ENCODE measurements at regions not wholly inside any gene's neighbourhood (a gene's known extent, or its start where the extent isn't known, plus 50 kb on each side); places are given as distances from the start of the nearest gene placed in this dataset.

DNA sequence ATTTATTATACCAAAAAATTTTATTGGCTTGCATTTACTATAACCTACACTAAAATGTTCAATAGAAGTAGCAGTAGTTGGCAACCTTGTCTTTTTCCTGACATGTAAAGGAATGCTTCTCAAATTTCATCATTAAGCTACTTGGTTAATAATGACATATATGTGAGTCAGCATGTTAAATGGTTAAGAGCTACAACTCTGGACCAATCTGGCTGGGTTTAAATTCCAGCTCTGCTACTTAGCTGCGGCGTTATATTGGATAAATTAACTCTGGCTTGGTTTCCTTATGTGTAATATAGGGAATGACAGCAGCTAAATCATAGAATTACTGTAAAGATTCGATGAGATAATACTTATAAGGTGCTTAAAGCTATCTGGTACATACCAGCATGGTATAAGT is 53.7 kb upstream of the OTOGL start:
- Histone ChIP-seq H3K4me3 (ENCODE audit: insufficient read depth, low read length) (no peak overlapping the region), H3K4me1 (ENCODE audit: insufficient read depth, low read length) (peaks cover 39% of the 10 kb centered on the region), H4K20me1 (ENCODE audit: insufficient read depth, low read length) (no peaks in the 10 kb centered on the region), H2AFZ (ENCODE audit: low read length) (no peak overlapping the region), H3K9me3 (ENCODE audit: low read depth, low read length) (no peaks in the 10 kb centered on the region), H3K36me3 (ENCODE audit: insufficient read depth, low read length) (no peaks in the 10 kb centered on the region), H3K79me2 (ENCODE audit: insufficient read depth, low read length) (no peaks in the 10 kb centered on the region), H3K27me3 (ENCODE audit: insufficient read depth, low read length) (no peaks in the 10 kb centered on the region), H3K27ac (ENCODE audit: low read depth, low read length) (peak overlapping the region; percentile 74), H3K4me2 (ENCODE audit: insufficient read depth, low read length) (peak overlapping the region; percentile 74)
- DNase-seq (ENCODE audit: insufficient read length, low spot score, missing footprints) = peak; percentile 43
- TF ChIP-seq, protein P1, sequence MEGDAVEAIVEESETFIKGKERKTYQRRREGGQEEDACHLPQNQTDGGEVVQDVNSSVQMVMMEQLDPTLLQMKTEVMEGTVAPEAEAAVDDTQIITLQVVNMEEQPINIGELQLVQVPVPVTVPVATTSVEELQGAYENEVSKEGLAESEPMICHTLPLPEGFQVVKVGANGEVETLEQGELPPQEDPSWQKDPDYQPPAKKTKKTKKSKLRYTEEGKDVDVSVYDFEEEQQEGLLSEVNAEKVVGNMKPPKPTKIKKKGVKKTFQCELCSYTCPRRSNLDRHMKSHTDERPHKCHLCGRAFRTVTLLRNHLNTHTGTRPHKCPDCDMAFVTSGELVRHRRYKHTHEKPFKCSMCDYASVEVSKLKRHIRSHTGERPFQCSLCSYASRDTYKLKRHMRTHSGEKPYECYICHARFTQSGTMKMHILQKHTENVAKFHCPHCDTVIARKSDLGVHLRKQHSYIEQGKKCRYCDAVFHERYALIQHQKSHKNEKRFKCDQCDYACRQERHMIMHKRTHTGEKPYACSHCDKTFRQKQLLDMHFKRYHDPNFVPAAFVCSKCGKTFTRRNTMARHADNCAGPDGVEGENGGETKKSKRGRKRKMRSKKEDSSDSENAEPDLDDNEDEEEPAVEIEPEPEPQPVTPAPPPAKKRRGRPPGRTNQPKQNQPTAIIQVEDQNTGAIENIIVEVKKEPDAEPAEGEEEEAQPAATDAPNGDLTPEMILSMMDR (IDR thresholded peaks at IDR 0.05; ENCODE audit: extremely low read depth, low read depth, low read length) = no peak

- Histone ChIP-seq H3K36me3 (ENCODE audit: insufficient read depth, low read length) (no peaks in the 10 kb centered on the region), H2AFZ (ENCODE audit: low read length) (no peak overlapping the region), H4K20me1 (ENCODE audit: insufficient read depth, low read length) (no peaks in the 10 kb centered on the region), H3K27me3 (ENCODE audit: insufficient read depth, low read length) (no peaks in the 10 kb centered on the region), H3K4me1 (ENCODE audit: insufficient read depth, low read length) (peaks cover 46% of the 10 kb centered on the region), H3K4me2 (ENCODE audit: insufficient read depth, low read length) (peak overlapping the region; percentile 74), H3K79me2 (ENCODE audit: insufficient read depth, low read length) (no peaks in the 10 kb centered on the region), H3K4me3 (ENCODE audit: insufficient read depth, low read length) (no peak overlapping the region), H3K27ac (ENCODE audit: low read depth, low read length) (peak overlapping the region; percentile 74), H3K9me3 (ENCODE audit: low read depth, low read length) (no peaks in the 10 kb centered on the region)
- TF ChIP-seq, protein P1 (IDR thresholded peaks at IDR 0.05; ENCODE audit: extremely low read depth, low read depth, low read length) = no peak
- peak; percentile 72 for DNase-seq (ENCODE audit: insufficient read length, low spot score, missing footprints)
Measured at GRCh38 chr12:80044694-80045046, 54.7 kb upstream of the OTOGL start.

DNA sequence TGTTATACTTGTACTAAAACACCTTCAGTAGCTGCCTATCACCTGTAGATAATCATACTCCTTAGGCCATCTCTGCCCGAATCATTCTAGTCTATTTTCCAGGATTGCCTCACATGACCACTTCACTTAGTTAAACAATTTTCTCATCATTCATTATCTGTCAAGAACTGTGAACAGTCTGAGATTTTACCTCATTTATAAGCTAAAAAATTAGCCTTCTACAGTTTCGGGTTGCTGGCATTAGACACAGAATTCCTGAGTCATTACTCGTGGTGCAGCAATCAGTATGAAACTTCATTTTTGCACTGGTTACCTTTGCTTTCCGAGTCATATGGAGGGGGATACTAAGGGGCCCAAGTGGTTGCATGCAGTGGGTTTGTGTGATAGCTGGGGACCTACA is 57.6 kb upstream of the OTOGL start:
- Histone ChIP-seq H3K4me2 (ENCODE audit: insufficient read depth, low read length) (peak overlapping the region; percentile 60), H3K27ac (ENCODE audit: low read depth, low read length) (peak overlapping the region; percentile 54), H3K4me1 (ENCODE audit: insufficient read depth, low read length) (peaks cover 52% of the 10 kb centered on the region), H3K4me3 (ENCODE audit: insufficient read depth, low read length) (peak overlapping the region; percentile 39), H3K79me2 (ENCODE audit: insufficient read depth, low read length) (no peaks in the 10 kb centered on the region), H2AFZ (ENCODE audit: low read length) (peak overlapping the region; percentile 12), H3K36me3 (ENCODE audit: insufficient read depth, low read length) (no peaks in the 10 kb centered on the region), H4K20me1 (ENCODE audit: insufficient read depth, low read length) (no peaks in the 10 kb centered on the region), H3K27me3 (ENCODE audit: insufficient read depth, low read length) (no peaks in the 10 kb centered on the region), H3K9me3 (ENCODE audit: low read depth, low read length) (no peaks in the 10 kb centered on the region)
- DNase-seq (ENCODE audit: insufficient read length, low spot score, missing footprints) = peak; percentile 30
- TF ChIP-seq, protein P1 (IDR thresholded peaks at IDR 0.05; ENCODE audit: extremely low read depth, low read depth, low read length) = no peak

DNA sequence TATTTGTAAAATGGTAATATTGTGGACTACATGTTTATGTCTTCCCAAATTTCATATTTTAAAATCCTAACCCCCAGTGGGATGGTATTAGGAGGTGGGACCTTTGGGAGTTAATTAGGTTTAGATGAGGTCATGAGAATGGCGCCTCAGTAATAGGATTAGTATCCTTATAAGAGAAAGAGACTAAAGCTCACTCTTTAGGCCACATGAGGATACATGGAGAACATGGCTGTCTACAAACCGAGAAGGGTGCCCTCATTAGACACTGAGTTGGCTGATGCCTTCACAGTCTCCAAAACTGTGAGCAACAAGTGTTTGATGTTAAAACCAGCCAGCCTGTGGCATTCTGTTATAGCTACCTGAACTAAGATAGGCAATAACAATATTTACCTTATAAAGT is 58.3 kb upstream of the OTOGL start:
- Histone ChIP-seq H3K4me1 (ENCODE audit: insufficient read depth, low read length) (peaks cover 50% of the 10 kb centered on the region), H3K4me3 (ENCODE audit: insufficient read depth, low read length) (no peak overlapping the region), H3K36me3 (ENCODE audit: insufficient read depth, low read length) (no peaks in the 10 kb centered on the region), H3K9me3 (ENCODE audit: low read depth, low read length) (no peaks in the 10 kb centered on the region), H3K27ac (ENCODE audit: low read depth, low read length) (peak overlapping the region; percentile 51), H4K20me1 (ENCODE audit: insufficient read depth, low read length) (no peaks in the 10 kb centered on the region), H3K4me2 (ENCODE audit: insufficient read depth, low read length) (peak overlapping the region; percentile 60), H3K79me2 (ENCODE audit: insufficient read depth, low read length) (no peaks in the 10 kb centered on the region), H3K27me3 (ENCODE audit: insufficient read depth, low read length) (no peaks in the 10 kb centered on the region), H2AFZ (ENCODE audit: low read length) (no peak overlapping the region)
- TF ChIP-seq, protein P1 (IDR thresholded peaks at IDR 0.05; ENCODE audit: extremely low read depth, low read depth, low read length) = no peak
- no peak for DNase-seq (ENCODE audit: insufficient read length, low spot score, missing footprints)
